Activated T-helper 1 cell treated with anti-CD3 and anti-CD28 coated beads, Interleukin-12 subunit alpha, Interleukin-12 subunit beta, Interleukin-2, Interleukin-4 antibody, amounts not matched to agents 30 ng/mL and 10 ng/mL and 1 ng/mL, durations not matched to agents 14 hours and 24 hours and 36 hours (primary cell): ENCODE measurements at regions not wholly inside any gene's neighbourhood (a gene's known extent, or its start where the extent isn't known, plus 50 kb on each side); places are given as distances from the start of the nearest gene placed in this dataset.

Experiments used
- DNase-seq: peaks from one replicate; pipeline ENCODE4 v3.0.0; 2021; ENCODE audit warnings: low spot score
- H3K27ac Mint-ChIP-seq: one replicate; pipeline ENCODE4 v1.8.0; 2021; ENCODE audit warnings: mild to moderate bottlenecking, mixed read lengths
- H3K27me3 Mint-ChIP-seq: one replicate; pipeline ENCODE4 v1.8.0; 2022; ENCODE audit warnings: mild to moderate bottlenecking, moderate library complexity, mixed read lengths; ENCODE audit not compliant: insufficient read depth
- H3K36me3 Mint-ChIP-seq: one replicate; pipeline ENCODE4 v1.8.0; 2021; ENCODE audit warnings: low read depth, mixed read lengths
- H3K4me1 Mint-ChIP-seq: one replicate; pipeline ENCODE4 v1.8.0; 2021; ENCODE audit warnings: low read depth, mixed read lengths
- H3K4me3 Mint-ChIP-seq: one replicate; pipeline ENCODE4 v1.8.0; 2021; ENCODE audit warnings: mild to moderate bottlenecking, moderate library complexity, mixed read lengths
- H3K9me3 Mint-ChIP-seq: one replicate; pipeline ENCODE4 v1.8.0; 2021; ENCODE audit warnings: mixed read lengths
- intact Hi-C: fragments of 100-400 bp; cut with micrococcal nuclease; formaldehyde crosslinking; loops from one replicate; pipeline ENCODE4 v1.15.1; 2024

DNA sequence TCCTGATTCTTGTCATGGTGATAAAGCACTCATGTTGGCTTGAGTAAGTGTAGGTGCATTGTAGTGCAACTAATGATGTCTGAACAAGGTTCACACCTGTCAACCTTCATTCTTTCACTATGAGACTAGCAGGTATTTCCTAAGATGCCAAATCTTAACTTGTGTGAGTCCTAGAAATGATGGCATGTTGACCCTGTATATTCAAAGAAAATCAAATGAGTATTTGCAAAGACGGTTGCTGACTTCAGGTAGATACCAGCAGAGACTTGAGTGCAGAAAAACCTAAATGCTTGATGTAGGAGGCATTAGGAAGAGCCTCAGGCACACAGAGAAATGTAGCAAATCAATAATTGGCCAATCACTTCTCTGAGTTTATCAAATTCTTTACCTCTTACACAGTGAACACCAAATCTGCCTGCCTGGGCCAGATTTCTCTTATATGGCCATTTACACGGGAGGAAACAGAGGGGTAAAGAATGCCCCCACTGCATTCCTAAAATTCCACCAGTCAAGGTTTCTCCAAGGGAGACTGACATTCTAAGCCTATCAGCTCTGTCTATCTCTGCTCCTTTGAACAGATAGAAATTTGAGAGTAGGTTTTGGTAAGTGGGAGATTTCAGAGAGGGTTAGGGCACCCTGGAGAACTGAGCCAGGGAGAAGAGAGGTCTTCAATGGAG lies 488.6 kb upstream of the WWC1 start:
- Mint-ChIP-seq H3K4me1 (no peaks in the 10 kb centered on the region), H3K4me3 (no peak overlapping the region), H3K9me3 (no peaks in the 10 kb centered on the region), H3K36me3 (no peaks in the 10 kb centered on the region), H3K27ac (no peak overlapping the region), H3K27me3 (no peaks in the 10 kb centered on the region)
- intact Hi-C loops = no loop called here
- no peak for DNase-seq

DNA sequence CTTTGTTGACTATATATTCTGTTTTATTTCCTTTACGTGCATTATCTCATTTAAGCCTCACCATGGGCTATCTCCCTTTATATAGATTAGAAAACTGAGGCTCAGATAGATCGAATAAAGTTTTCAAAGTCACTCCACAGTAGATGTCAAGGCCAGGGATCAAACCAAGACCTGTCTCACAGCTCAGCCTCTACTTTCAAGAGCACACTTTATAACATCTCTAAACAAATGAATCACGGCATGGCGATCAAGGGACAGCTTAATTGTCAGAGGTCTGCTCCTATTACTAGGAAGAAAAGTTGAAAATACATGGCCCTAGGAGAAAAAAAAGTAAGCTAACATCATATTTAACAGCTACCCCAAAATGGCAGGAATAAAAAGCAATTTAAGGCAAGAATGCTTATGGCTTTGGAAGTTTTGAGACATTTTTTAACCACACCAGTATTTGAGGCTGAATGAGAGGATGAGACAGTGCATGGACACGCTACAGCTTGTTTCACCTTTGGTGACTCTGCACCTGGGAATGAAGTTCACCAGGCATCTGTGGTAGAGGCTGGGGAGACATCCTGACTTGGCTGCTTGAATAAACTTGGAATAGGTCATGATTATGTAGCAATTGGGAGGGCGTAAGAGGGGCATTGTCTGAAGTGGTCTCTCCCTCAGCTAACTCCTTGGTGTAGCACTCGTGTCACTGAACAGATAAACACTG lies 486.8 kb upstream of the WWC1 start:
- intact Hi-C loops = no loop called here
- H3K4me3 Mint-ChIP-seq = no peak overlapping the region
- no peaks in the 10 kb centered on the region for H3K27me3 Mint-ChIP-seq
- H3K36me3 Mint-ChIP-seq = no peaks in the 10 kb centered on the region
- no peaks in the 10 kb centered on the region for H3K9me3 Mint-ChIP-seq
- H3K27ac Mint-ChIP-seq = no peak overlapping the region
- H3K4me1 Mint-ChIP-seq = no peaks in the 10 kb centered on the region
- DNase-seq = no peak

DNA sequence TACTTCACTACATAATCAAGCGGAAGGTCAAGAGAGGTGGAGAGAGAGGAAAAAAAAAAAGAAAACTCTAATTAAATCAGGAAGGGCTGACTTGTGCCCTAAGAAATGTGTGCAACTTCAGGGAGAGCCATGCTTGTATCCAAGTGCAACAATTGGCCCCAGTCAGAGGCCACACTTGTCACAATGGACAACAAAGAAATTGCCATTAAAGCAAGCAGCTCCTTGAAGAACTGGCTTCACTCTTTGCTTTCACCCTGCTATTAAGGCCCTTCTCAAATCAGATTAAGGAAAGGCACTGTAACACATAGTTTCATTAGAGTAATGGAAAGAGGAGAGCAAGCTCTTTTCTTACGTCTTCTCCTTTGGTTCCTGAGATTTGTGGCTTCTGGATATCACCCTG lies 480.9 kb upstream of the WWC1 start:
- intact Hi-C loops = no loop called here
- H3K36me3 Mint-ChIP-seq = no peaks in the 10 kb centered on the region

DNA sequence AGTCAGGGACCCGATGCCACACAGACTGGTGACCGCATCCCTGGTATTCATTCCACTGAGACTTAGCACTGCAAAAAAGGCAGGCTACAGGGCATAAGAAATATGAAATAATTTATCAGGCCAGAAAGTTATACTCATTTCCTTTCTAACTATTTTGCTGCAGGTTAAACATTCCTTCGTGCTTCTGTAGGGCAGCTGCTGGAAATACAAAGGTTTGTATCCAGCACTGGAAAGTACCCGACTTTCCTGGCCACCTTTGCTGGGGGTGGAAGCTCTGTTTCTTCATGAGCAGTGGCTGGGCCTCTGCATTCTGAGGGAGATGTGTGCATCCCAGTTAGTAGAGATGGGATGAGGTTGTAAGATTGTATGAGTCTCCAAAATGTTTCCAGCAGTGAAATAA lies 478.6 kb upstream of the WWC1 start:
- no peak overlapping the region for H3K27ac Mint-ChIP-seq
- no peak for DNase-seq
- no peaks in the 10 kb centered on the region for H3K27me3 Mint-ChIP-seq
- no peak overlapping the region for H3K4me3 Mint-ChIP-seq
- H3K4me1 Mint-ChIP-seq = no peaks in the 10 kb centered on the region
- no peaks in the 10 kb centered on the region for H3K9me3 Mint-ChIP-seq
- no peaks in the 10 kb centered on the region for H3K36me3 Mint-ChIP-seq
- intact Hi-C loops = no loop called here

More for the DNA sequence above, 480.9 kb upstream of the WWC1 start:
- Mint-ChIP-seq H3K9me3 (no peaks in the 10 kb centered on the region), H3K4me3 (no peak overlapping the region), H3K27ac (no peak overlapping the region), H3K27me3 (no peaks in the 10 kb centered on the region), H3K4me1 (no peaks in the 10 kb centered on the region)
- DNase-seq = no peak

DNA sequence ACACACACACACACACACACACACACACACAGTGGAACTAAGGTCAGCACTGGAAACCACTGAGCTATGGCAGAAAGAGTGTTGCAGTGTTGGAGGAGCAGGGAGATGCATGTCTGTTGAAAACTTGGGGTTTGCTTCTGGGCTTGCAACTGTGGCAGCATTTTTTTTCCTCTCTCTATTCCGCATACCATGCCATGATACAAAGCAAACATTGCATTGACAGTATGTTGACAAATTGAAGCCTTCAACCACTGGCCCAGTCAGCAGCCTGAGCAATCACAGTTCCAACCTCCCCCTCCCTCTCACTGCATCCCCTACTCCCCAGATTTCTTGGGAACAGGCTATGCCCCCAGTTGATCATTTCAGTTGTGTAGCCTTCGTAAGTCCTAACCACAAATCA lies 478.1 kb upstream of the WWC1 start:
- H3K36me3 Mint-ChIP-seq = no peaks in the 10 kb centered on the region
- no peak for DNase-seq
- H3K27me3 Mint-ChIP-seq = no peaks in the 10 kb centered on the region
- intact Hi-C loops = no loop called here
- no peaks in the 10 kb centered on the region for H3K4me1 Mint-ChIP-seq
- H3K9me3 Mint-ChIP-seq = no peaks in the 10 kb centered on the region
- H3K4me3 Mint-ChIP-seq = no peak overlapping the region
- no peak overlapping the region for H3K27ac Mint-ChIP-seq

DNA sequence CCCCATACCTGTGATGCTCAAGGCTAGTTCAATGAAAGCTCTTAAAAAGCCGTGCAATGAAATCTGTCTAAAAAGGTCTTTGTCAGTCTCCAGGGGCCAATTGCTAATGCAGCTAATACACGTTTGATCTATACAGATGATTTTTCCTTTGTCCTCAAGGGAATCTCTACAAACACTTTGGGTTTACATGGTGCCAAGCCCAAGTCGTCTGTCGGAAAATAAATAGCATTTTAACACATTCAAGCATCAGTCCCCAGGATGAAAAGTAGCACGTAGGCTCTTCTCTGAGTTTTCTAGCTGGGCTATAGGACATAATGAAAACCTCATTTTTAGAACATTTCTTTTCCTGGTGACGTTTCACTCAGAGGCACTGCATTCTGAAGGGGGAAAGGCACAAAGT lies 477.4 kb upstream of the WWC1 start:
- Mint-ChIP-seq H3K4me1 (no peaks in the 10 kb centered on the region), H3K27me3 (no peaks in the 10 kb centered on the region), H3K9me3 (no peaks in the 10 kb centered on the region), H3K27ac (no peak overlapping the region), H3K4me3 (no peak overlapping the region), H3K36me3 (no peaks in the 10 kb centered on the region)
- DNase-seq = no peak
- intact Hi-C loops = no loop called here

DNA sequence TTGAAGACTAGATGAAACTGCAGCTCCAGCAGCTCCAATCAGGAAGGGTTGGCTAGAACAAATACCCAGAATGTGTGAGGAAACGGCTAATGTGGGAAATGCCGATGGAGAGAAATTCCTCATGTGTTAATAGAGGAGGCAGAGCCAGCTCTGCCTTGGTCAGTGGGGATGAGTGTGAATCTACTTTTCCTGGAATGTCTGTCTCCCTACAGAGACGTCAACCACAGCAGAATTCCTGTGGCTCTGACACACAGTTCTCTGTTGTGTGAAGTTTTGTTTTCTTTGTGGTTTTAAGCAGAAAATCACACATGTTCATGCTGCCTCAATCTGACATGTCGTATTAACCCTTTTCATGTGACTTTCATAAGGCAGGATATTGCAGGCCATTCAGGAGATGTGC lies 476.6 kb upstream of the WWC1 start:
- no peaks in the 10 kb centered on the region for H3K36me3 Mint-ChIP-seq
- H3K27me3 Mint-ChIP-seq = no peaks in the 10 kb centered on the region
- H3K27ac Mint-ChIP-seq = no peak overlapping the region
- intact Hi-C loops = no loop called here
- H3K4me3 Mint-ChIP-seq = no peak overlapping the region
- DNase-seq = no peak
- H3K4me1 Mint-ChIP-seq = no peaks in the 10 kb centered on the region
- no peaks in the 10 kb centered on the region for H3K9me3 Mint-ChIP-seq

DNA sequence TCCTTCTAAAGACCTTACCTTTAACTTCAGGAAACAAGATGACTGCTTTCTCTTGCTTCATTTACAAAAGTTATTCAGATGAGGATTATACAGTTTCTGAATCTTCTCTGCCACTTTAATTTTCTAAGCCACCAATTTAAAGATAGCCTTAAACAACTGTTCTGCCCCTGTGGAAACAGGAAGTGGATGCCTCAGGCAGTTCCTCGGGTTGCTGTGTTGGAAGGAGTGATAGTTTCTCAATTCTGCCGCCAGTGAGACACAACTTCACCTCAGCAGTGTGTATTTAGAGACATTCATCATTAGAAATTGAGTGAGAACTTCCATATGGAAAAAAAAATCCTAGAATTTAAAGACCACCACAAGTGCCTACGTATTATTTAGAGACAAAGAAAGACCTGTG lies 475.1 kb upstream of the WWC1 start:
- Mint-ChIP-seq H3K27me3 (no peaks in the 10 kb centered on the region), H3K4me1 (no peaks in the 10 kb centered on the region), H3K9me3 (no peaks in the 10 kb centered on the region), H3K36me3 (no peaks in the 10 kb centered on the region), H3K4me3 (no peak overlapping the region), H3K27ac (no peak overlapping the region)
- intact Hi-C loops = no loop called here
- DNase-seq = no peak

DNA sequence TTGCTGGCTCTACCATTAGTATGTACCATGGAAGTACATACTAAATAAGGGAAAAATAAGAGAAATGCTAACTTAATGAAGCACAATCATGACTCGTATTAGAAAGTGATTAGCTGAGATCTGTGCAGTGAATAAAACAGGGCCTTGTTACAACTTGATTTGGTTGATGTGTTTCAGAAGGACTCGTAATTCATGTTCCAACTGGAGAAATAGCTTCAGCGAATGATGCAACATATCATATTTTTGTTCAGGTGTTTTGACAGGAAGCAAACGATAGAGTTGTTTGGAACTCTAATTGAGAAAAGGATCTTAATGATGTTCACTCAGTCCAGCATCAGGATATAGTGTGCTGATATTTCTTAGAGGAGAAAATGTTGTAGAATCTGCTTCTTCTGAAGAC lies 474.6 kb upstream of the WWC1 start:
- Mint-ChIP-seq H3K36me3 (no peaks in the 10 kb centered on the region), H3K4me1 (no peaks in the 10 kb centered on the region), H3K27me3 (no peaks in the 10 kb centered on the region), H3K27ac (no peak overlapping the region), H3K9me3 (no peaks in the 10 kb centered on the region), H3K4me3 (no peak overlapping the region)
- intact Hi-C loops = no loop called here
- DNase-seq = no peak

DNA sequence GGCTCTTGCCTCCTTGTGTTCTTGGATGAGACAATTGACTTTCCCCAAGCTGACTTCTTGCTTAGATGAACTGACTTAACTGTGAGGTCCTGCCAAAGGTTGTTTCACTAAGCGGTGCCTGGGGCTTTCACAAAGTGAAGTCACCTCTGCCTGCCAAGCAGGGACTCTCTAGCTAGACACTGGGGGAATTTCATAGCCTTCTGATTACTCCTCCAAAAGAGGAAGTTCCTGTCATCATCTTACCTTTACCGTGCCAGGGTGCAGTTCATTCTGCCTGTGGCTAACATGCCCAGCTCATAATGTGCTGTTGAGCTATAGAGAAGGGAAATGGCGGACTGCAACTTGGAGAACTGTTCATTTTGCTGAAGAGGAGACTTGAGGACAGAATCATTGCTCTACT lies 472.0 kb upstream of the WWC1 start:
- H3K4me3 Mint-ChIP-seq = no peak overlapping the region

DNA sequence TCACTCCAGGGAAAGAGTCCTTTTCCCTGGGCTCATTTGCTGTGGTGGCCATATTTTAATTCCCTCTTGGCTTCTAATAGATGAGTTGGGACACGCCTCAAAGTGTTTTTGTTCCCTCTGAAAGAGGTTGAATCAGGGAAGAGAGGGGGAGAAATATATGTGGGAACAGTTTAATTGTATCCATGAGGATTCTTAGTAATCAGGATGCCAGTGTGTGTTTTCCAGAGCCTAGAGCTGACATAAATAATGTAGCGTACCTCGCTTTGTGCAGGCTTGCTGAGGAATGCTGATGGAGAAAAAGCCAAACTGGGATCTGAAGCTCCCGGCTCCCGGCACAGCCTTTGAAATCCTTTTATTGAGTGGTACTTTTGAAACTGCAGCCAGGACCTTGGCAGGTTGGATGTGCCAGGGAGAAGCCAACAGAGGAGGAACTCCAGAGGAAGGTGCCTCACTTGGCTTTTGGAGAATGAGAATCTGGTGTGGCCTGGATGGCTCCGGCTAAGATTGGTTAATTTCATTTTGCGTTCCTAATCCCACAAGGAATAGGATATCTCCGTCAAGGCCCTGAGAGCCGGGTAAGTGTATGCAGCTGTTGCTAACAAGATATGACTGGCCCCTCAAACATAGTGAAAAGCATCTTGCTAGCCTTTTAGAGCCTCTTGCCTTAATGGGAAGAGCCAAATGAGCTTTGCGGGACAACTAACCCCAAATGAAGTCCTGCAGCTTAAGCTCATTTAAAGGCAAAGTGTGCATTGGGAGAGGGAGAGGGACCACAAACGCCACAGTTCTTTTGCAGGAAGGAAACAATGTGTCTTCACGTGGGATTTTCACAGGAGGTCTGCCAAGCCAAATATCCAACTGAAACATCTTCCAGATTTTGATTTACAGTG lies 471.1 kb upstream of the WWC1 start:
- intact Hi-C loops = no loop called here
- H3K36me3 Mint-ChIP-seq = no peaks in the 10 kb centered on the region
- no peaks in the 10 kb centered on the region for H3K9me3 Mint-ChIP-seq
- no peaks in the 10 kb centered on the region for H3K4me1 Mint-ChIP-seq
- H3K27ac Mint-ChIP-seq = no peak overlapping the region
- no peak overlapping the region for H3K4me3 Mint-ChIP-seq
- no peaks in the 10 kb centered on the region for H3K27me3 Mint-ChIP-seq
- no peak for DNase-seq

More for the DNA sequence above, 472.0 kb upstream of the WWC1 start:
- no peaks in the 10 kb centered on the region for H3K4me1 Mint-ChIP-seq
- no peaks in the 10 kb centered on the region for H3K27me3 Mint-ChIP-seq
- no peak for DNase-seq
- H3K27ac Mint-ChIP-seq = no peak overlapping the region
- intact Hi-C loops = no loop called here
- no peaks in the 10 kb centered on the region for H3K36me3 Mint-ChIP-seq
- H3K9me3 Mint-ChIP-seq = no peaks in the 10 kb centered on the region

DNA sequence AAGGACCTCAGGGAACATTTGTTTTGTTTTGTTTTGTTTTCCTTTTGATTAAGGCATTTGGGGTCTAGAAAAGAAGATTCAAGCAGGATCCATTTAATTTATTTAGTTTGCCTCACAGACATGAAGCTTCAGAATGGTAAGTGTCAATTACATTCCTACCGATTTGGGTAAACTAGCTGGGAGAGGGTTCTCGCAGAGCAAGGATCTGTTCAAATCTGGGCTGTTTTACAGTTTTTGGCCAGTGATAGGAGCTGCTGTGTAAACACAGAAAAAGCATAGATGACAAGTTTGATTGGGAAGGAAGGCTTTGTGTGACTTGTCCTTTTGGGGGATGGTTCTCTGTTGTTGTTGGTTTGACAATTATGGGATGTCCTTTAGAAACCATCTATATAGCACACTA lies 470.3 kb upstream of the WWC1 start:
- Mint-ChIP-seq H3K27ac (no peak overlapping the region), H3K4me1 (no peaks in the 10 kb centered on the region), H3K9me3 (no peaks in the 10 kb centered on the region), H3K36me3 (no peaks in the 10 kb centered on the region), H3K27me3 (no peaks in the 10 kb centered on the region), H3K4me3 (no peak overlapping the region)
- intact Hi-C loops = no loop called here
- no peak for DNase-seq

DNA sequence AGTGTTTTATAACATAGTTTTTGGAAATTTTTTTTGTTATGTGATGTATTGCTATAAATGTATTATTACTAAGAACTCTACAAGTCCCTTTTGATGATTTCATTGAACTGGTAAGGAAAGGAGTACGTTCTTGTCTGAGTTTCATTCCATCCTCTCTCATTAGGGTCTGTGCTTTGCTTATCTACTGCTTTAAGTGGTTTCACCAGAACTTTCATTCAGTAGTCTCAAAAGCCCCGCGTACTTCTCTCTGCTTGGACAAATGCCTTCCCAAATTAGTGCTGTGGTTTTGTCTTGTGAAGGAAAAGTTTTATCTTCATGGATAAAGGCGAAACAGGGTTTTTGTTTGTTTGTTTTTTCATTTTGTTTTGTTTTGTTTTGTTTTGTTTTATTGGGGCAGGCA lies 469.8 kb upstream of the WWC1 start:
- no peak for DNase-seq
- H3K27ac Mint-ChIP-seq = no peak overlapping the region
- no peaks in the 10 kb centered on the region for H3K9me3 Mint-ChIP-seq
- H3K36me3 Mint-ChIP-seq = no peaks in the 10 kb centered on the region
- H3K27me3 Mint-ChIP-seq = no peaks in the 10 kb centered on the region
- no peak overlapping the region for H3K4me3 Mint-ChIP-seq
- H3K4me1 Mint-ChIP-seq = no peaks in the 10 kb centered on the region
- intact Hi-C loops = no loop called here
